OCI-LY3 (cell line): ENCODE measurements at regions not wholly inside any gene's neighbourhood (a gene's known extent, or its start where the extent isn't known, plus 50 kb on each side); places are given as distances from the start of the nearest gene placed in this dataset.

Experiments used
- H2AFZ ChIP-seq: fragments of 200-600, 300-600 bp; shearing (Covaris generic); 2 replicates; pipeline ENCODE4 v1.6.0; 2014; ENCODE audit warnings: antibody characterized with exemption, low read depth, low read length
- H3K27ac ChIP-seq: fragments of 200-600, 300-600 bp; sonication (generic); 2 replicates; pipeline ENCODE4 v1.5.1; 2014; ENCODE audit warnings: mild to moderate bottlenecking, low read length, moderate library complexity, mixed read lengths
- H3K27me3 ChIP-seq: fragments of 200-600, 300-600 bp; sonication (generic); 2 replicates; pipeline ENCODE4 v1.6.1; 2014; ENCODE audit warnings: low read depth, low read length, mixed read lengths
- H3K36me3 ChIP-seq: fragments of 200-600, 300-600 bp; sonication (generic); replicated peaks from 2 replicates; pipeline ENCODE3; 2014; ENCODE audit warnings: low read depth, low read length, mixed read lengths
- H3K4me1 ChIP-seq: fragments of 300-600, 200-600 bp; sonication (generic); 2 replicates; pipeline ENCODE4 v1.6.1; 2014; ENCODE audit warnings: low read length, mixed read lengths
- H3K4me2 ChIP-seq: fragments of 200-600, 300-600 bp; sonication (generic); 2 replicates; pipeline ENCODE4 v1.6.1; 2014; ENCODE audit warnings: low read length, mixed read lengths
- H3K4me3 ChIP-seq: fragments of 300-600, 200-600 bp; sonication (generic); 2 replicates; pipeline ENCODE4 v1.5.1; 2014; ENCODE audit warnings: antibody characterized with exemption, mild to moderate bottlenecking, low read length, moderate library complexity
- H3K79me2 ChIP-seq: fragments of 300-600, 200-600 bp; shearing (Covaris generic); 2 replicates; pipeline ENCODE4 v1.6.1; 2014; ENCODE audit warnings: mild to moderate bottlenecking, low read length, mixed read lengths
- H3K9ac ChIP-seq: fragments of 300-600, 200-600 bp; shearing (Covaris generic); 2 replicates; pipeline ENCODE4 v1.6.0; 2014; ENCODE audit warnings: mild to moderate bottlenecking, low read length, moderate library complexity
- H3K9me3 ChIP-seq: fragments of 200-600, 300-600 bp; shearing (Covaris generic); 2 replicates; pipeline ENCODE4 v1.6.1; 2014; ENCODE audit warnings: low read length, mixed read lengths; ENCODE audit not compliant: insufficient read depth
- H4K20me1 ChIP-seq: fragments of 200-600, 300-600 bp; sonication (generic); 2 replicates; pipeline ENCODE4 v1.6.1; 2016; ENCODE audit warnings: low read length, mixed read lengths; ENCODE audit not compliant: insufficient read depth
- EZH2phosphoT487 ChIP-seq: fragments of 200-600 bp; shearing (Covaris generic); IDR thresholded peaks from 2 replicates; pipeline ENCODE4 v1.6.1; 2018; ENCODE audit warnings: antibody characterized with exemption, mixed run types, low read depth
- TF ChIP-seq, protein P1 (sequence below): fragments of 200-600, 300-600 bp; sonication (generic); IDR thresholded peaks from 2 replicates; pipeline ENCODE4 v1.5.1; 2014; ENCODE audit warnings: antibody characterized with exemption, low read length, low read depth

DNA sequence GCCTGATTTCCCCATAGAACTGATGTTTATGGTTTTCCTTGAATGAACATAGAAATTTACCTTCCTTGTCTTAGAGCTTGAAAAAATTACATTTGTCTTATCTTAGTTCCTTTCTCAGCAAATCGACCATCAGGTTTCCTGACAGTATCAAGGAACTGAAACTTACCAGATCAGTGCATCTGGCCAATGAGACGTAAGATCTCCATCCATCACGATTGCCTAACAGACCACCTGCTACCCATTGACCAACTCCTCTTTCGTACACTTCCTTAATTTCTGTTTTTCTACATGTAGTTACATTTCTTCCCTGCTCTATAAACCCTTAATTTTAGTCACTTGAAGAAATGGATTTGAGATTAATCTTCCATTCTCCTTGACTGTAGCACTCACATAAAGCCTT is 57.4 kb upstream of the TMPRSS15 start:
- no peaks in the 10 kb centered on the region for H4K20me1 ChIP-seq
- H3K9me3 ChIP-seq, result no peaks in the 10 kb centered on the region; the same call in 1 of the 2 replicates
- H3K9ac ChIP-seq, result no peak overlapping the region
- H3K27me3 ChIP-seq, result no peaks in the 10 kb centered on the region
- H3K4me3 ChIP-seq, result no peak overlapping the region
- H2AFZ ChIP-seq, result no peak overlapping the region
- H3K4me2 ChIP-seq, result peak overlapping the region; percentile 32
- H3K36me3 ChIP-seq, result no peaks in the 10 kb centered on the region
- peaks cover 13% of the 10 kb centered on the region for H3K4me1 ChIP-seq
- H3K27ac ChIP-seq, result peak overlapping the region; percentile 74
- H3K79me2 ChIP-seq, result no peaks in the 10 kb centered on the region
- TF ChIP-seq, protein P1, sequence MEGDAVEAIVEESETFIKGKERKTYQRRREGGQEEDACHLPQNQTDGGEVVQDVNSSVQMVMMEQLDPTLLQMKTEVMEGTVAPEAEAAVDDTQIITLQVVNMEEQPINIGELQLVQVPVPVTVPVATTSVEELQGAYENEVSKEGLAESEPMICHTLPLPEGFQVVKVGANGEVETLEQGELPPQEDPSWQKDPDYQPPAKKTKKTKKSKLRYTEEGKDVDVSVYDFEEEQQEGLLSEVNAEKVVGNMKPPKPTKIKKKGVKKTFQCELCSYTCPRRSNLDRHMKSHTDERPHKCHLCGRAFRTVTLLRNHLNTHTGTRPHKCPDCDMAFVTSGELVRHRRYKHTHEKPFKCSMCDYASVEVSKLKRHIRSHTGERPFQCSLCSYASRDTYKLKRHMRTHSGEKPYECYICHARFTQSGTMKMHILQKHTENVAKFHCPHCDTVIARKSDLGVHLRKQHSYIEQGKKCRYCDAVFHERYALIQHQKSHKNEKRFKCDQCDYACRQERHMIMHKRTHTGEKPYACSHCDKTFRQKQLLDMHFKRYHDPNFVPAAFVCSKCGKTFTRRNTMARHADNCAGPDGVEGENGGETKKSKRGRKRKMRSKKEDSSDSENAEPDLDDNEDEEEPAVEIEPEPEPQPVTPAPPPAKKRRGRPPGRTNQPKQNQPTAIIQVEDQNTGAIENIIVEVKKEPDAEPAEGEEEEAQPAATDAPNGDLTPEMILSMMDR, result no peak
- no peak for TF ChIP-seq EZH2phosphoT487

DNA sequence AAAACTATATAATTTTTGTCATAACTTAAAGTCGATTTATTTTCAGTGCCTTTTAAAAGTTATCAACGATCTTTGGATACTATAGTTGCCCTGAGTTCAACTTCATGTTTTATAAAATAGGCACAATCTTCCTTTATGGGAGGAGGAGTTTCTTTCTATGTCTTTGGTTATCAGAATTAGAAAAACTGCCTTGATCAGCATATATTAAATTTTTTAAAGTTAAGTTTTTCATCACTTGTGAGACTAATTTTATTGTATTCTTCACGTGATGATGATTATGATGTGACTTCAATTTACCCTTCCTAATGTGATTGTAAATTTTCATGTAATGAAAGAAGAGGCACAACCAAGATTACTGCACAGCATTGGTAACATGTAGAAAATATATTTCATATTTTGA is 58.2 kb upstream of the TMPRSS15 start:
- no peaks in the 10 kb centered on the region for H3K79me2 ChIP-seq
- H4K20me1 ChIP-seq, result no peaks in the 10 kb centered on the region
- no peaks in the 10 kb centered on the region for H3K27me3 ChIP-seq
- TF ChIP-seq, protein P1, result no peak
- TF ChIP-seq EZH2phosphoT487, result no peak
- H3K9me3 ChIP-seq, result no peaks in the 10 kb centered on the region; the same call in 1 of the 2 replicates
- H3K9ac ChIP-seq, result no peak overlapping the region
- H3K36me3 ChIP-seq, result no peaks in the 10 kb centered on the region
- H3K4me1 ChIP-seq, result peaks cover 13% of the 10 kb centered on the region
- H2AFZ ChIP-seq, result no peak overlapping the region
- H3K27ac ChIP-seq, result no peak overlapping the region
- H3K4me3 ChIP-seq, result no peak overlapping the region
- no peak overlapping the region for H3K4me2 ChIP-seq

DNA sequence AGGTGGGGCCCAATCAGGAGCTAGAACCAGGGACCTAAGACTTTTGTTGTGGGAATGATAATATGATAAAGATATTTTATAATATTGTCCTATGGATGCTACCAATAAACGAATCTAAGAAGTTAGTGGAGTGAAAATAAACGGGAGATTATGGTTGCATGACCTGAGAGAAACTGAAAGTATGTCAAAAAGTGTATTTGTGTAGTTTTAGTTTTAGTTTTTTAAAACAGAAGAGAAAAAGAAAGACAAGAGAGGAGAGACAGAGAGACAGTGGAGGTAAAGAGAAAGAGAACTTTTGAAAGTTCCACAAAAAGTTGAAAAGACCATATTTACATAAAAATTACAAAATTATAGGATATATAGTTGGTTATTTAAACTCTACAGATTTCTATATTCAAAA is 64.1 kb upstream of the TMPRSS15 start:
- no peak overlapping the region for H3K9ac ChIP-seq
- no peaks in the 10 kb centered on the region for H3K27me3 ChIP-seq
- H3K79me2 ChIP-seq, result no peaks in the 10 kb centered on the region
- no peak overlapping the region for H3K27ac ChIP-seq
- H3K4me3 ChIP-seq, result no peak overlapping the region
- H3K9me3 ChIP-seq, result no peaks in the 10 kb centered on the region
- TF ChIP-seq, protein P1, result no peak
- TF ChIP-seq EZH2phosphoT487, result no peak
- H4K20me1 ChIP-seq, result no peaks in the 10 kb centered on the region
- H3K4me2 ChIP-seq, result no peak overlapping the region
- no peaks in the 10 kb centered on the region for H3K36me3 ChIP-seq
- no peak overlapping the region for H2AFZ ChIP-seq
- H3K4me1 ChIP-seq, result no peaks in the 10 kb centered on the region; the same call in 1 of the 2 replicates

DNA sequence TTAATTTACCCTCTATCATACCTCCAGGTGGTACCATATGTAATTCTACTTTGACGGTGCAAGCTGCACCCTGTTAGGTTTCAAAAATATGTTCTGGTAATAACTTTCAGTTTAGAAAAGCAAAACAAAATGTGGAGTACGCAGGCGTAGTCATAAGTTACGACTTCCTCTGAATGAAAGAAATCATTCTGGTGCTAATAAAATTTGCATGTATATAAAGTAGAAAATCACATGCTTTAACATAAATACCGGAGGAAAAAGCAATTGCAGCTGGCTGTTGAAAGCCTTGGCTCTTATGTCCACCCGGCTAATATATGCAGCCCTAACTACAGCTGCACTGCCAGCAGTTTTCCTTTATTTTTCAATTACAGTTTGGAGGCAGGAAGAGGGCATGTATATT is 65.2 kb upstream of the TMPRSS15 start:
- Histone ChIP-seq H3K9me3 (no peaks in the 10 kb centered on the region), H3K4me2 (no peak overlapping the region), H3K79me2 (no peaks in the 10 kb centered on the region), H3K9ac (no peak overlapping the region), H2AFZ (no peak overlapping the region), H3K27me3 (no peaks in the 10 kb centered on the region), H3K36me3 (no peaks in the 10 kb centered on the region), H3K27ac (no peak overlapping the region), H3K4me1 (no peaks in the 10 kb centered on the region; the same call in 1 of the 2 replicates), H3K4me3 (no peak overlapping the region), H4K20me1 (no peaks in the 10 kb centered on the region)
- TF ChIP-seq, protein P1, result no peak
- TF ChIP-seq EZH2phosphoT487, result no peak
